Progenitor cell of endocrine pancreas (in vitro differentiated cells): ENCODE measurements at regions not wholly inside any gene's neighbourhood (a gene's known extent, or its start where the extent isn't known, plus 50 kb on each side); places are given as distances from the start of the nearest gene placed in this dataset.
"Not testable (repeated sequence)": the region's sequence is repeated elsewhere in the genome, so short reads cannot be mapped to it uniquely, and the experiment has no call there.

Experiments
- DNase-seq: peaks from one replicate; pipeline ENCODE4 v3.0.0; 2021; ENCODE audit warnings: low spot score; ENCODE audit not compliant: unreplicated experiment
- H3K27ac Mint-ChIP-seq: 2 replicates; pipeline ENCODE4 v1.8.0; 2021; ENCODE audit warnings: mild to moderate bottlenecking, moderate library complexity, mixed read lengths
- H3K27me3 Mint-ChIP-seq: 2 replicates; pipeline ENCODE4 v1.8.0; 2021; ENCODE audit warnings: mixed read lengths
- H3K36me3 Mint-ChIP-seq: 2 replicates; pipeline ENCODE4 v1.8.0; 2022; ENCODE audit warnings: mixed read lengths; ENCODE audit not compliant: insufficient read depth
- H3K4me1 Mint-ChIP-seq: 2 replicates; pipeline ENCODE4 v1.8.0; 2021; ENCODE audit warnings: low read depth, mixed read lengths
- H3K4me3 Mint-ChIP-seq: 2 replicates; pipeline ENCODE4 v1.8.0; 2021; ENCODE audit warnings: low read depth, mild to moderate bottlenecking, moderate library complexity, mixed read lengths
- H3K9me3 Mint-ChIP-seq: 2 replicates; pipeline ENCODE4 v1.8.0; 2021; ENCODE audit warnings: low read depth, mixed read lengths
- TF ChIP-seq, protein P1 (sequence below): fragments of 200-600 bp; sonication (generic); IDR thresholded peaks from one replicate; pipeline ENCODE4 v1.5.0; 2021; ENCODE audit warnings: antibody characterized with exemption, mild to moderate bottlenecking; ENCODE audit not compliant: unreplicated experiment

DNA sequence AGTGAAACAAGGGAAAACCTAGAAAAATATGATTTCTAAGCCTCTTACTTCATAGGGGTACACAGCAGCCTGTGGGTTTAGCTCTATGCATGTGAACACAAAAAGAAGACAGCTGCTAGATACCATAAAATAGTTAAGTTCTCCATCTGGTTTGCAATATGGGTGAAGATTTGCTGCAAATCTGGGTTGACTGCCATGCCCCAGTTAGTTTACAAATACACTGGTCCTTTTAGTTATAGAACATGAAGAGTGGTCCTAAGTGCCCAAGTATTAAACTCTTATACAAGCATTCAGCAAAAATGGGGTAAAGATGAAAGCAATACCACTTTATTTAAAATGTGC, 176.1 kb downstream of the AEBP2 start:
- peaks cover 6% of the 10 kb centered on the region for H3K36me3 Mint-ChIP-seq
- H3K9me3 Mint-ChIP-seq: peaks cover 14% of the 10 kb centered on the region
- DNase-seq: no peak
- TF ChIP-seq, protein P1, sequence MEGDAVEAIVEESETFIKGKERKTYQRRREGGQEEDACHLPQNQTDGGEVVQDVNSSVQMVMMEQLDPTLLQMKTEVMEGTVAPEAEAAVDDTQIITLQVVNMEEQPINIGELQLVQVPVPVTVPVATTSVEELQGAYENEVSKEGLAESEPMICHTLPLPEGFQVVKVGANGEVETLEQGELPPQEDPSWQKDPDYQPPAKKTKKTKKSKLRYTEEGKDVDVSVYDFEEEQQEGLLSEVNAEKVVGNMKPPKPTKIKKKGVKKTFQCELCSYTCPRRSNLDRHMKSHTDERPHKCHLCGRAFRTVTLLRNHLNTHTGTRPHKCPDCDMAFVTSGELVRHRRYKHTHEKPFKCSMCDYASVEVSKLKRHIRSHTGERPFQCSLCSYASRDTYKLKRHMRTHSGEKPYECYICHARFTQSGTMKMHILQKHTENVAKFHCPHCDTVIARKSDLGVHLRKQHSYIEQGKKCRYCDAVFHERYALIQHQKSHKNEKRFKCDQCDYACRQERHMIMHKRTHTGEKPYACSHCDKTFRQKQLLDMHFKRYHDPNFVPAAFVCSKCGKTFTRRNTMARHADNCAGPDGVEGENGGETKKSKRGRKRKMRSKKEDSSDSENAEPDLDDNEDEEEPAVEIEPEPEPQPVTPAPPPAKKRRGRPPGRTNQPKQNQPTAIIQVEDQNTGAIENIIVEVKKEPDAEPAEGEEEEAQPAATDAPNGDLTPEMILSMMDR: no peak
- no peak overlapping the region for H3K4me3 Mint-ChIP-seq
- H3K4me1 Mint-ChIP-seq: peaks cover 8% of the 10 kb centered on the region
- no peaks in the 10 kb centered on the region for H3K27me3 Mint-ChIP-seq
- no peak overlapping the region for H3K27ac Mint-ChIP-seq

DNA sequence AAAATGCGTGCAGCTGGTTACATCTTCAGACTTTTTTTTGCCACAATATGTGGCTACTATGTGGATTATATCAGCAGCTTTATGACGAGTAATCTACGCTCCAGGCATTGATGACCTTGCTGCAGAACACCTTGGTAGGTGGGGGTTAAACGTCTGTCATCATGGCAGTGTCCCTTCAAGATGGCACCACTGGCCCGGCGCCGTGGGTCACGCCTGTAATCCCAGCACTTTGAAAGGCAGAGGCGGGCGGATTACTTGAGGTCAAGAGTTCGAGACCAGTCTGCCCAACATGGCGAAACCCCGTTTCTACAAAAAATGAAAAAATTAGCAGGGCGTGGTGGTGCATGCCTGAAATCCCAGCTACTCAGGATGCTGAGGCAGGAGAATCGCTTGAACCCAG, 177.5 kb downstream of the AEBP2 start:
- H3K27ac Mint-ChIP-seq: no peak overlapping the region
- no peaks in the 10 kb centered on the region for H3K27me3 Mint-ChIP-seq
- no peak for DNase-seq
- TF ChIP-seq, protein P1: no peak
- H3K36me3 Mint-ChIP-seq: peaks cover 3% of the 10 kb centered on the region
- H3K4me1 Mint-ChIP-seq: peaks cover 8% of the 10 kb centered on the region
- no peak overlapping the region for H3K4me3 Mint-ChIP-seq
- peaks cover 2% of the 10 kb centered on the region for H3K9me3 Mint-ChIP-seq

DNA sequence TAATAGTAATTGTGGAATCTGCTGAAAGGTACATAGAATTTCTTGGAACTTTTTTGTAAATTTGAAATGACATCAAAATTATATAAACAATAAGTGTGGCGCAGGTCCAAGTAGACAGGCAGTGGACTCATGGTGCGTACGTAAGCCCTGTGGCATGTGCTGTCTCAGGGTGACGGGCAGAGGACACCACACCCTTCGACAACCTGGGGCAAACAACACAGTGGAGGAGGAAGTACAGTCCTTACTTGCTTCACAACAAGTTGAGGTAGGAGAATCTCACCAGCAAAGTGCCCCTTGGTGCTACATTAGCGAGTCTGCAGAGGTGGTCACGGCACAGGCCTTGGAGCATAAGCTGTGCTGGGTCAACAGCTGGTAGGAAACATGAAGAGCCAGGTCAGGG, 180.9 kb downstream of the AEBP2 start:
- TF ChIP-seq, protein P1: no peak
- DNase-seq: no peak
- Mint-ChIP-seq H3K9me3 (no peaks in the 10 kb centered on the region), H3K27me3 (no peaks in the 10 kb centered on the region), H3K4me3 (no peak overlapping the region), H3K36me3 (no peaks in the 10 kb centered on the region), H3K4me1 (peaks cover 2% of the 10 kb centered on the region), H3K27ac (no peak overlapping the region)

DNA sequence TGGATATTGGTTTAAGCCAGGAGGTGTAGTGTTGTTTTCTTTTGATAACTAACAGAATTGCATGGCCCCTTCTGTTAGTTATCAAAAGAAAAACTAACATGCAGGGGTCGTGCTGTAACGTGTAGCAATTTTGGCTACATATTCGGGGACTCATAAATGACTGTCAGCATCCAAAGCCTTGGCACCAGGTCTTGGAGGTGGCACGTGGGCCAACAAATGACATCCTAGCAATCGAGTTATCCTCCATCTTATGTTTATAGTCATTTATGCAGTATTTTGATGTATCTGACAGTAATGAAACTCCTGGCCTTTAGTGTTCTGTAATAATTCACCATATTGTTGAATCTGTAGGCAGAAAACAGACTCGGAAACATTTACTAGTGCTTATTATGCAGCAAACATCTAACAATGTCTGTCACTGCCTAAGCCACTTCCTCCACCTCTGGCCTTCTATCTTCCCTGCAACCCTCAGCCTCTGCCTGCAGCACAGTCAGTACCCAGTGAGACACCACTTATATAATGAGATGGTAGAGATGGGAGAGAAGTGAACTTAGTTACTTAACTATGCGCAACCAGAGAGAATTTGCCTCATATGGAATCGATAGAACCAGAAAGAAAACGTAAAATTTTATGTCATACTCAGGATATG, 184.6 kb downstream of the AEBP2 start:
- Mint-ChIP-seq H3K4me3 (no peak overlapping the region), H3K9me3 (peaks cover 4% of the 10 kb centered on the region), H3K4me1 (no peaks in the 10 kb centered on the region), H3K27ac (no peak overlapping the region), H3K27me3 (no peaks in the 10 kb centered on the region), H3K36me3 (no peaks in the 10 kb centered on the region)
- no peak for DNase-seq
- TF ChIP-seq, protein P1: no peak

DNA sequence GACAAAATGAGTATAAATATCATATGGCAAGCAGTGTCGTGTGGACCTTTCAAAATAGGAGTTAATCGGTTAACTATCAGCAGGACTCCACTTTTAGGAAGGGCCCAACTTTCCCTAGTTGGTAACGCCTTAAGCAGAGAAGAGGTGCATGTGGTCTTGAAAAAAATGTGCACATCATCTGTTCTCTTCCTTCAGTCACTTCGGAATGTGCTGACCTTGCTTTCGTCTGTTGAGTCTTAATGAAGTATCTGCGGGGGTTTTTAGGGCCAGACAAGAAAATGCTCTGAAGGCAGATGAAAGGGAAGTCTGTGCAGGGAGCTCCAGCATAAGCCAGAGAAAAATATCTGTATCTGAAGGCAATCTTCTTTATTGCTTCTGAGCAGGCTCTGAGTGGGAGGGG, 185.2 kb downstream of the AEBP2 start:
- no peaks in the 10 kb centered on the region for H3K27me3 Mint-ChIP-seq
- H3K9me3 Mint-ChIP-seq: peaks cover 4% of the 10 kb centered on the region
- no peak for DNase-seq
- no peak overlapping the region for H3K27ac Mint-ChIP-seq
- H3K4me3 Mint-ChIP-seq: no peak overlapping the region
- TF ChIP-seq, protein P1: no peak
- no peaks in the 10 kb centered on the region for H3K4me1 Mint-ChIP-seq
- no peaks in the 10 kb centered on the region for H3K36me3 Mint-ChIP-seq

DNA sequence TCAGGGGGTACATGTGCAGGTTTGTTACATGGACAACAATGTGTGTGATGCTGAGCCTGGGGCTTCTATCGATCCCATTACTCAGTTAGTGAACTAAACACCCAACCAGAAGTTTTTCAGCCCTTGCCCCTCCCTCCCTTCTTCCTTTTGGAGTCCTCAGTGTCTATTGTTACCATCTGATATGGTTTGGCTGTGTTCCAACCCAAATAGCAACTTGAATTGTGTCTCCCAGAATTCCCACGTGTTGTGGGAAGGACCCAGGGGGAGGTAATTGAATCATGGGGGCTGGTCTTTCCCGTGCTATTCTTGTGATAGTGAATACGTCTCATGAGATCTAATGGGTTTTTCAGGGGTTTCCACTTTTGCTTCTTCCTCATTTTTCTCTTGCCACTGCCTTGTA, 186.3 kb downstream of the AEBP2 start:
- H3K36me3 Mint-ChIP-seq, H3K27me3 Mint-ChIP-seq, DNase-seq, H3K4me1 Mint-ChIP-seq, H3K9me3 Mint-ChIP-seq, H3K4me3 Mint-ChIP-seq, H3K27ac Mint-ChIP-seq: not testable (repeated sequence)
